B cell (primary cell): ENCODE measurements at regions not wholly inside any gene's neighbourhood (a gene's known extent, or its start where the extent isn't known, plus 50 kb on each side); places are given as distances from the start of the nearest gene placed in this dataset.

Experiments used
- ATAC-seq: fragments of 200-7000 bp; cut with Tn5 transposase; one replicate; pipeline ENCODE4 v1.10.0; 2021; ENCODE audit warnings: low read depth, mild to moderate bottlenecking, moderate number of reproducible peaks, moderate library complexity
- CTCF ChIA-PET: fragments of 350-600 bp; sonication (Branson Sonifier 250); formaldehyde crosslinking; loops from one replicate; lab custom pipeline; 2021; ENCODE audit warnings: antibody characterized with exemption, inconsistent platforms; lab: Charles Lee
- POLR2A ChIA-PET: fragments of 350-600 bp; sonication (Branson Sonifier 250); formaldehyde crosslinking; loops from one replicate; lab custom pipeline; 2021; ENCODE audit warnings: antibody characterized with exemption; lab: Charles Lee
- DNase-seq: peaks from one replicate; pipeline ENCODE4 v3.0.0; 2013
- H2AFZ ChIP-seq: 2 replicates; pipeline ENCODE4 v1.6.1; 2012; ENCODE audit warnings: mild to moderate bottlenecking, low read depth, low read length; ENCODE audit not compliant: insufficient read depth, poor library complexity, severe bottlenecking
- H3K27ac ChIP-seq, 2 donors: 1 replicate in 1 of 2; 2 replicates in 1 of 2; pipeline ENCODE4 v1.5.1; 2012 to 2013; ENCODE audit warnings: low read length in 2 of 2, mild to moderate bottlenecking in 2 of 2, moderate library complexity in 1 of 2
- H3K27me3 ChIP-seq, 4 experiments: fragments of 200-600 bp in 1 of 4; sonication (generic) in 1 of 4; replicated peaks in 1 of 4; 1 replicate in 2 of 4; 2 replicates in 2 of 4; pipeline versions ENCODE4 v1.6.1 to v1.7.0; 2013 to 2016; ENCODE audit warnings: low read length in 3 of 4, mild to moderate bottlenecking in 2 of 4, mixed read lengths in 1 of 4, moderate library complexity in 1 of 4; ENCODE audit not compliant: insufficient read depth in 4 of 4, control insufficient read depth in 3 of 4; ENCODE audit errors: control extremely low read depth in 1 of 4
- H3K36me3 ChIP-seq, 2 experiments: replicated peaks in 1 of 2; 1 replicate in 1 of 2; 2 replicates in 1 of 2; pipeline versions ENCODE4 v1.6.1 to v1.7.1; 2013; ENCODE audit warnings: low read length in 1 of 2; ENCODE audit not compliant: insufficient read depth in 2 of 2, control insufficient read depth in 1 of 2; ENCODE audit errors: control extremely low read depth in 1 of 2, extremely low read depth in 1 of 2
- H3K4me1 ChIP-seq, 2 donors: fragments of 200-600 bp in 1 of 2; sonication (generic) in 1 of 2; 1 replicate in 1 of 2; 2 replicates in 1 of 2; pipeline versions ENCODE4 v1.5.1 to v1.6.1; 2013 to 2017; ENCODE audit warnings: low read length in 2 of 2; ENCODE audit not compliant: control insufficient read depth in 2 of 2, insufficient read depth in 2 of 2
- H3K4me2 ChIP-seq: replicated peaks from 2 replicates; pipeline ENCODE3; 2012; ENCODE audit warnings: mild to moderate bottlenecking, low read depth, low read length; ENCODE audit not compliant: poor library complexity, severe bottlenecking
- H3K4me3 ChIP-seq, 5 experiments: fragments of 200-600 bp in 1 of 5; sonication (generic) in 1 of 5; 1 replicate in 3 of 5; 2 replicates in 2 of 5; pipeline versions ENCODE4 v1.5.1 to v1.7.0; 2011 to 2016; ENCODE audit warnings: low read length in 4 of 5, mild to moderate bottlenecking in 4 of 5, low read depth in 2 of 5, control low read depth in 1 of 5, moderate library complexity in 1 of 5; ENCODE audit not compliant: insufficient read depth in 1 of 5; ENCODE audit errors: control extremely low read depth in 1 of 5, extremely low read depth in 1 of 5
- H3K79me2 ChIP-seq: fragments of 200-600 bp; sonication (generic); one replicate; pipeline ENCODE4 v1.6.0; 2016; ENCODE audit warnings: low read length; ENCODE audit not compliant: control insufficient read depth, insufficient read depth
- H3K9ac ChIP-seq: fragments of 200-600 bp; sonication (generic); 2 replicates; pipeline ENCODE4 v1.6.1; 2017; ENCODE audit warnings: mild to moderate bottlenecking, low read length, moderate library complexity
- H3K9me3 ChIP-seq, 3 donors: one replicate each; pipeline versions ENCODE4 v1.6.1 to v1.7.1; 2013; ENCODE audit warnings: low read length in 2 of 3; ENCODE audit not compliant: control insufficient read depth in 2 of 3, insufficient read depth in 1 of 3; ENCODE audit errors: control extremely low read depth in 1 of 3
- H4K20me1 ChIP-seq: 2 replicates; pipeline ENCODE4 v1.6.0; 2012; ENCODE audit warnings: mild to moderate bottlenecking, low read length; ENCODE audit not compliant: insufficient read depth, control insufficient read depth, poor library complexity, severe bottlenecking
- H3K27ac Mint-ChIP-seq: one replicate; pipeline ENCODE4 v1.8.0; 2021; ENCODE audit warnings: mixed read lengths
- H3K27me3 Mint-ChIP-seq: one replicate; pipeline ENCODE4 v1.8.0; 2021; ENCODE audit warnings: mixed read lengths
- H3K4me1 Mint-ChIP-seq: one replicate; pipeline ENCODE4 v1.8.0; 2021; ENCODE audit warnings: mixed read lengths
- H3K4me3 Mint-ChIP-seq: one replicate; pipeline ENCODE4 v1.8.0; 2021; ENCODE audit warnings: mixed read lengths
- H3K9me3 Mint-ChIP-seq: one replicate; pipeline ENCODE4 v1.8.0; 2022; ENCODE audit warnings: mixed read lengths; ENCODE audit not compliant: insufficient read depth
- EZH2 ChIP-seq: IDR thresholded peaks from 2 replicates; pipeline ENCODE4 v1.6.1; 2012; ENCODE audit warnings: borderline replicate concordance, low read depth, mild to moderate bottlenecking, moderate library complexity, low read length; ENCODE audit not compliant: insufficient read depth, poor library complexity, severe bottlenecking
- WGBS: methylation state at CpG from one replicate; pipeline ENCODE4 v1.1.5; 2013; ENCODE audit warnings: missing lambda C conversion rate; ENCODE audit not compliant: insufficient coverage; 5-methylcytosine and 5-hydroxymethylcytosine counted together
- intact Hi-C: fragments of 100-400 bp; cut with micrococcal nuclease; formaldehyde crosslinking; loops from one replicate; pipeline ENCODE4 v1.10.0; 2022
- TF ChIP-seq, protein P1 (sequence below): fragments of 200-600 bp; IDR thresholded peaks from one replicate; pipeline ENCODE4 v1.8.0; 2022; ENCODE audit warnings: antibody characterized with exemption, mild to moderate bottlenecking

DNA sequence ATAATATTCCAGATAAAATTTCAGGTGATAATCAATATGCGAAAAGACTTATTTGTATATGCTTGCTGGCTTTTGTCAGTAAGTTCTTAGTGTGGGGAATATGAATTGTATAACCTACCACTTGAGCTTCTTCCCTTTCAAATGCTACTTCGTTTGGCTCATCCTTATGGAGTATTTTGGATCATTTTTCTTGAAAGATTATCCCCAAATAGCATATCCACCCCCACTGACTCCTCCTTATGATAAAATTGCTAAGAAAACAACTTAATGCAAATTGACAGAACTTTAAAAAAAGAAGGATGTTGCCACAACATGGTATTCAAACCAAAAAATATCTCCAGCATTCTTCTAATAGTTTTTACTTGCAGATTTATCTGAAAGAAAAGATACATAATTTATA, 393.3 kb downstream of the PPP3CA start:
- Mint-ChIP-seq H3K27ac (no peak overlapping the region), H3K4me1 (no peaks in the 10 kb centered on the region), H3K4me3 (no peak overlapping the region), H3K27me3 (no peaks in the 10 kb centered on the region), H3K9me3 (no peaks in the 10 kb centered on the region)
- H3K4me2 ChIP-seq = no peak overlapping the region
- POLR2A ChIA-PET = no interaction called here
- H3K4me1 ChIP-seq = no peaks in the 10 kb centered on the region
- ATAC-seq = no peak
- DNase-seq = no peak
- no peak overlapping the region for H3K9ac ChIP-seq
- no peak overlapping the region for H3K4me3 ChIP-seq
- WGBS = no CpG with 5 or more reads among the region's 2 CpGs
- CTCF ChIA-PET = no interaction called here
- TF ChIP-seq, protein P1, sequence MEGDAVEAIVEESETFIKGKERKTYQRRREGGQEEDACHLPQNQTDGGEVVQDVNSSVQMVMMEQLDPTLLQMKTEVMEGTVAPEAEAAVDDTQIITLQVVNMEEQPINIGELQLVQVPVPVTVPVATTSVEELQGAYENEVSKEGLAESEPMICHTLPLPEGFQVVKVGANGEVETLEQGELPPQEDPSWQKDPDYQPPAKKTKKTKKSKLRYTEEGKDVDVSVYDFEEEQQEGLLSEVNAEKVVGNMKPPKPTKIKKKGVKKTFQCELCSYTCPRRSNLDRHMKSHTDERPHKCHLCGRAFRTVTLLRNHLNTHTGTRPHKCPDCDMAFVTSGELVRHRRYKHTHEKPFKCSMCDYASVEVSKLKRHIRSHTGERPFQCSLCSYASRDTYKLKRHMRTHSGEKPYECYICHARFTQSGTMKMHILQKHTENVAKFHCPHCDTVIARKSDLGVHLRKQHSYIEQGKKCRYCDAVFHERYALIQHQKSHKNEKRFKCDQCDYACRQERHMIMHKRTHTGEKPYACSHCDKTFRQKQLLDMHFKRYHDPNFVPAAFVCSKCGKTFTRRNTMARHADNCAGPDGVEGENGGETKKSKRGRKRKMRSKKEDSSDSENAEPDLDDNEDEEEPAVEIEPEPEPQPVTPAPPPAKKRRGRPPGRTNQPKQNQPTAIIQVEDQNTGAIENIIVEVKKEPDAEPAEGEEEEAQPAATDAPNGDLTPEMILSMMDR = no peak
- TF ChIP-seq EZH2 = no peak
- H2AFZ ChIP-seq = no peak overlapping the region
- no peaks in the 10 kb centered on the region for H3K9me3 ChIP-seq
- no peaks in the 10 kb centered on the region for H3K36me3 ChIP-seq
- intact Hi-C loops = no loop called here
- no peaks in the 10 kb centered on the region for H3K27me3 ChIP-seq
- no peaks in the 10 kb centered on the region for H4K20me1 ChIP-seq
- H3K27ac ChIP-seq = no peak overlapping the region
- no peaks in the 10 kb centered on the region for H3K79me2 ChIP-seq

DNA sequence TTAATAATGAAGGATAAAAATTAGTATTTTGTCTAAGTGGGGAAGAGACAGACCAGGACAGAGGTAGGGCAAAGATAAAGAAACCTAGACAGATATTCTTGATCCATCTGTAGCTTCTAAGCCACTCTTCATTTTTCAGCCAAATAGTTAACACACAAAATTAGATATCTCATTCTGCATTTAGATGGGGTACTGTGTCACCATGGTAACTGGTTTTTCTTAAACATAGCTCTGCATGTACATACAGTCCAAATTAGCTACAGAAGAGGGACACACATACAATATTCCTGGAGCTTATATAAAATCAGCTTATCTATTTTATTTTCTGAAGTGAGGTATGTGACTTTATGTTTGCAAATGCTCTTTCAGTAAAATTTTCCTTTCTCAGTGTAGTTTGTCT, 393.7 kb downstream of the PPP3CA start:
- CTCF ChIA-PET = no interaction called here
- Mint-ChIP-seq H3K27me3 (no peaks in the 10 kb centered on the region), H3K9me3 (no peaks in the 10 kb centered on the region), H3K27ac (no peak overlapping the region), H3K4me1 (no peaks in the 10 kb centered on the region), H3K4me3 (no peak overlapping the region)
- intact Hi-C loops = no loop called here
- H3K79me2 ChIP-seq = no peaks in the 10 kb centered on the region
- H3K9ac ChIP-seq = no peak overlapping the region
- DNase-seq (no peak), ATAC-seq (no peak)
- no peak overlapping the region for H3K4me2 ChIP-seq
- H3K27me3 ChIP-seq = no peaks in the 10 kb centered on the region
- no peaks in the 10 kb centered on the region for H3K9me3 ChIP-seq
- no peak overlapping the region for H3K27ac ChIP-seq
- no peaks in the 10 kb centered on the region for H3K36me3 ChIP-seq
- no peaks in the 10 kb centered on the region for H3K4me1 ChIP-seq
- H3K4me3 ChIP-seq = no peak overlapping the region
- POLR2A ChIA-PET = no interaction called here
- TF ChIP-seq EZH2 = no peak
- TF ChIP-seq, protein P1 = no peak
- no peak overlapping the region for H2AFZ ChIP-seq
- H4K20me1 ChIP-seq = no peaks in the 10 kb centered on the region
